DOHH2 (cell line): ENCODE measurements at regions not wholly inside any gene's neighbourhood (a gene's known extent, or its start where the extent isn't known, plus 50 kb on each side); places are given as distances from the start of the nearest gene placed in this dataset.

Experiments
- EZH2phosphoT487 ChIP-seq: fragments of 200-600 bp; sonication (generic); IDR thresholded peaks from 2 replicates; pipeline ENCODE4 v1.6.1; 2017; ENCODE audit warnings: borderline replicate concordance, mild to moderate bottlenecking, antibody characterized with exemption, low read length, moderate library complexity, mixed read lengths
- TF ChIP-seq, protein P1 (sequence below): fragments of 200-600 bp; sonication (generic); IDR thresholded peaks from one replicate; pipeline ENCODE4 v1.5.1; 2014; ENCODE audit warnings: antibody characterized with exemption, mild to moderate bottlenecking, low read depth, low read length; ENCODE audit not compliant: poor library complexity, severe bottlenecking

DNA sequence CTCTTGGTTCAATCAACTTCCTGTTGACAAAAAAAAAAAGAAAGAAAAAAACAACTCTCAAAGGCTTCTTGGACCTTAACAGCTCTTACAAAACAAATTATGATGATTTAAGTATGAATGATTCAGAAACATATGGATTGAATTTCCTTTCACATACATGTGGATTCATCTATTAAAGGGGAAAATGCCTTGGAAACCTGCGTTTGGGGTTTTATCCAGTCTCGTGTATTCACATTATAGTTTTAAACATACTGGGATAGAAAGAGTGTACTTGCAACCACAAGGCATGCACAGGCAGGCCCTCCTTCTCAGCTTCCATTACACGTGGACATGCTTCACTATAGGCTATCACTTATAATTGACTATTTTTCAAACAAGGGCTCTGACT, 286.7 kb downstream of the INHBA start:
- TF ChIP-seq, protein P1, sequence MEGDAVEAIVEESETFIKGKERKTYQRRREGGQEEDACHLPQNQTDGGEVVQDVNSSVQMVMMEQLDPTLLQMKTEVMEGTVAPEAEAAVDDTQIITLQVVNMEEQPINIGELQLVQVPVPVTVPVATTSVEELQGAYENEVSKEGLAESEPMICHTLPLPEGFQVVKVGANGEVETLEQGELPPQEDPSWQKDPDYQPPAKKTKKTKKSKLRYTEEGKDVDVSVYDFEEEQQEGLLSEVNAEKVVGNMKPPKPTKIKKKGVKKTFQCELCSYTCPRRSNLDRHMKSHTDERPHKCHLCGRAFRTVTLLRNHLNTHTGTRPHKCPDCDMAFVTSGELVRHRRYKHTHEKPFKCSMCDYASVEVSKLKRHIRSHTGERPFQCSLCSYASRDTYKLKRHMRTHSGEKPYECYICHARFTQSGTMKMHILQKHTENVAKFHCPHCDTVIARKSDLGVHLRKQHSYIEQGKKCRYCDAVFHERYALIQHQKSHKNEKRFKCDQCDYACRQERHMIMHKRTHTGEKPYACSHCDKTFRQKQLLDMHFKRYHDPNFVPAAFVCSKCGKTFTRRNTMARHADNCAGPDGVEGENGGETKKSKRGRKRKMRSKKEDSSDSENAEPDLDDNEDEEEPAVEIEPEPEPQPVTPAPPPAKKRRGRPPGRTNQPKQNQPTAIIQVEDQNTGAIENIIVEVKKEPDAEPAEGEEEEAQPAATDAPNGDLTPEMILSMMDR = no peak
- no peak for TF ChIP-seq EZH2phosphoT487
